ENCODE measurements at regions not wholly inside any gene's neighbourhood (a gene's known extent, or its start where the extent isn't known, plus 50 kb on each side); places are given as distances from the start of the nearest gene placed in this dataset.

DNA sequence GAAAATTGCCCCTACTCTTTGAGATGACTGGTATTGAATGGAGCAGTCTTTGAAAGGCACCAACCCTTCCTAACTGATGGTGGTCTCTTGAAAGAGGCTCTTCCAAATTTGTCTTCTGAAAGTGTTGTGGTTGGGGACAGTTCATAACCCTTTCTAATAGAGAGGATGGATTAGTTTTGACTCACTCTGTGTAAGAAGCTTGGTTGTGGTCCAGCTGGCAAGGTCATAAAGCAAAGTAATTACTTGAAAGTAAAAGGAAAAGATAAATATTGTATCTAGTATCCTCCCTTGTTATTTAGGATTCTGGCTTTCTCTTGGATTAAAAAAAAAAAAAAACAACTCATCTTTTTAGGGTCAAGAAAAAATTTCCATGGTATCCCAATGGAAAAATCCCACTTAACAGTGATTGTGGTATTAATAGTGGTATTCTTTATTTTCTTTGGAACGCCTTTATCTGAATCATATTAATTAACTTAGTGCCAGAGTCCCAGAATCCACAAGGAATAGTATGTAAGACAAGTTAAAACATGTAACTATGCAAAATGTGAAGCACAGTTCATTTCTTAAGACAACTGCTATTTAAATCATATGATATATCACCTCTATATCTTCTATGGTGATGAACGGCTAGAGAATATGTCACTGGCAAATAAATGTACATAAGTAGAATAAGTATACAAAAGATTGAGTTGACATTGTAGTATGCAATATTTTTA lies 469.3 kb upstream of the CDIN1 start:
- no peaks in the 10 kb centered on the region for H3K27me3 ChIP-seq (ENCODE audit: control insufficient read depth, insufficient read depth, low read length)
- H3K27ac ChIP-seq (ENCODE audit: low read length): no peak overlapping the region
- intact Hi-C loops (cut with micrococcal nuclease): loop anchor here (10.0 kb wide), 1 partner anchor 85 kb away; no protein-coding TSS in a partner anchor
- Mint-ChIP-seq H3K4me1 (no peaks in the 10 kb centered on the region), H3K27ac (no peak overlapping the region), H3K9me3 (peaks cover 4 to 8% of the 10 kb centered on the region in 2 donors), H3K4me3 (no peak overlapping the region), H3K27me3 (ENCODE audit: low read depth in 2 of 2) (no peaks in the 10 kb centered on the region), H3K36me3 (no peaks in the 10 kb centered on the region)
- TF ChIP-seq, protein P1, sequence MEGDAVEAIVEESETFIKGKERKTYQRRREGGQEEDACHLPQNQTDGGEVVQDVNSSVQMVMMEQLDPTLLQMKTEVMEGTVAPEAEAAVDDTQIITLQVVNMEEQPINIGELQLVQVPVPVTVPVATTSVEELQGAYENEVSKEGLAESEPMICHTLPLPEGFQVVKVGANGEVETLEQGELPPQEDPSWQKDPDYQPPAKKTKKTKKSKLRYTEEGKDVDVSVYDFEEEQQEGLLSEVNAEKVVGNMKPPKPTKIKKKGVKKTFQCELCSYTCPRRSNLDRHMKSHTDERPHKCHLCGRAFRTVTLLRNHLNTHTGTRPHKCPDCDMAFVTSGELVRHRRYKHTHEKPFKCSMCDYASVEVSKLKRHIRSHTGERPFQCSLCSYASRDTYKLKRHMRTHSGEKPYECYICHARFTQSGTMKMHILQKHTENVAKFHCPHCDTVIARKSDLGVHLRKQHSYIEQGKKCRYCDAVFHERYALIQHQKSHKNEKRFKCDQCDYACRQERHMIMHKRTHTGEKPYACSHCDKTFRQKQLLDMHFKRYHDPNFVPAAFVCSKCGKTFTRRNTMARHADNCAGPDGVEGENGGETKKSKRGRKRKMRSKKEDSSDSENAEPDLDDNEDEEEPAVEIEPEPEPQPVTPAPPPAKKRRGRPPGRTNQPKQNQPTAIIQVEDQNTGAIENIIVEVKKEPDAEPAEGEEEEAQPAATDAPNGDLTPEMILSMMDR (IDR thresholded peaks at IDR 0.05): no peak
- H3K9me3 ChIP-seq (ENCODE audit: control insufficient read depth, insufficient read depth, low read length): no peaks in the 10 kb centered on the region
- H3K4me1 ChIP-seq (ENCODE audit: control insufficient read depth, insufficient read depth, low read length): no peaks in the 10 kb centered on the region
- H3K36me3 ChIP-seq (ENCODE audit: control insufficient read depth, insufficient read depth, low read length): no peaks in the 10 kb centered on the region
- no CpG with 5 or more reads among the region's 2 CpGs for WGBS (ENCODE audit: insufficient coverage)
- no peak for ATAC-seq
- DNase-seq: no peak
- no peak overlapping the region for H3K4me3 ChIP-seq (ENCODE audit: low read length)

DNA sequence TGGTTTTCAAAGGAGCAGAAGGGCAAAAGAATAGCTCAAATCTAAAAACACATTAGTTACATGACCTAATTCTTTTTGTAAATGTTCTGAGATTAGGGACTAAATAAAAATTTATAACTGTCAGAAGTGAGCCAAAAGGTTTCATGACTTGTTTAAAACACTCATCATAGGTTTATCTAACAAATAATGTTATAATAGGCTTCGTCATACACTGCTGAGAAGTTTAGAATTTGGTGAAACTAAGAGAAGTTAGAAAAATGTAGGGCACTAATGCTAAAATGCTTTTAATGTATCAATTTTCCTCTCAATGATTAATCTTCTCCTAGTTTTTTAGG lies 468.8 kb upstream of the CDIN1 start:
- intact Hi-C loops (cut with micrococcal nuclease): loop anchor here (10.0 kb wide), 1 partner anchor 86 kb away; no protein-coding TSS in a partner anchor
- no peaks in the 10 kb centered on the region for H3K27me3 Mint-ChIP-seq (ENCODE audit: low read depth in 2 of 2)

DNA sequence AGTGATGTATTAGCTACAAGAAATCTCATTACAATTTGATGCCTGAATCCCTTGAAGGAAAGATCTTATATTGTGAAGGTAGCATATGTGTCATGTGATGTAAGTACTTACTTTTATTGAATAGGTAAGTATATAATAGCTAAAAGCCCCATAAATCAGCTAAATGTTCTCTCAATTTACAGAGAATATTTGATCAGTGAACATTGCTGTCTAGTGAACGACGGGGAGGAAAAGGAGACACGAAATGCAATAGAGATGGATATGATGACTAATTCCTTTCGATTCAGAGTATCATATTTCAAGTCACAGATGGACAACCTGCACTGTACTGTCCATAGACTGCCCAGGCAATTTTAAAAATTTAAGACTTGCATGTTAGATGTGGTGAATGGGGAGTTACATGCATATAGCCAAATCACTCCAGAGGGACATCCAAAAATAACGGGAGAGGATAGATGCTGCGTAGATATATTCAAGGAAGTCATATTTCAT lies 462.1 kb upstream of the CDIN1 start:
- Mint-ChIP-seq H3K4me1 (no peaks in the 10 kb centered on the region), H3K27me3 (ENCODE audit: low read depth in 2 of 2) (no peaks in the 10 kb centered on the region), H3K36me3 (no peaks in the 10 kb centered on the region), H3K9me3 (peaks cover 9 to 14% of the 10 kb centered on the region in 2 donors), H3K4me3 (no peak overlapping the region), H3K27ac (no peak overlapping the region)
- WGBS (ENCODE audit: insufficient coverage): 96% methylated on average over 6 of the region's 6 CpGs
- TF ChIP-seq, protein P1 (IDR thresholded peaks at IDR 0.05): no peak
- H3K27ac ChIP-seq (ENCODE audit: low read length): no peak overlapping the region
- DNase-seq (no peak), ATAC-seq (no peak)
- no peaks in the 10 kb centered on the region for H3K4me1 ChIP-seq (ENCODE audit: control insufficient read depth, insufficient read depth, low read length)
- no peaks in the 10 kb centered on the region for H3K36me3 ChIP-seq (ENCODE audit: control insufficient read depth, insufficient read depth, low read length)
- intact Hi-C loops (cut with micrococcal nuclease): loop anchor here (10.0 kb wide), 1 partner anchor 93 kb away; no protein-coding TSS in a partner anchor
- H3K27me3 ChIP-seq (ENCODE audit: control insufficient read depth, insufficient read depth, low read length): no peaks in the 10 kb centered on the region
- H3K4me3 ChIP-seq (ENCODE audit: low read length): no peak overlapping the region
- no peaks in the 10 kb centered on the region for H3K9me3 ChIP-seq (ENCODE audit: control insufficient read depth, insufficient read depth, low read length)

More for the DNA sequence above, 468.8 kb upstream of the CDIN1 start:
- no peaks in the 10 kb centered on the region for H3K36me3 ChIP-seq (ENCODE audit: control insufficient read depth, insufficient read depth, low read length)
- Mint-ChIP-seq H3K27ac (no peak overlapping the region), H3K4me3 (no peak overlapping the region), H3K36me3 (no peaks in the 10 kb centered on the region), H3K4me1 (no peaks in the 10 kb centered on the region), H3K9me3 (peaks cover 7 to 10% of the 10 kb centered on the region in 2 donors)
- DNase-seq (no peak), ATAC-seq (no peak)
- no peaks in the 10 kb centered on the region for H3K9me3 ChIP-seq (ENCODE audit: control insufficient read depth, insufficient read depth, low read length)
- WGBS (ENCODE audit: insufficient coverage): no CpG with 5 or more reads among the region's 1 CpG
- H3K4me3 ChIP-seq (ENCODE audit: low read length): no peak overlapping the region
- TF ChIP-seq, protein P1 (IDR thresholded peaks at IDR 0.05): no peak
- no peak overlapping the region for H3K27ac ChIP-seq (ENCODE audit: low read length)
- H3K4me1 ChIP-seq (ENCODE audit: control insufficient read depth, insufficient read depth, low read length): no peaks in the 10 kb centered on the region
- no peaks in the 10 kb centered on the region for H3K27me3 ChIP-seq (ENCODE audit: control insufficient read depth, insufficient read depth, low read length)

DNA sequence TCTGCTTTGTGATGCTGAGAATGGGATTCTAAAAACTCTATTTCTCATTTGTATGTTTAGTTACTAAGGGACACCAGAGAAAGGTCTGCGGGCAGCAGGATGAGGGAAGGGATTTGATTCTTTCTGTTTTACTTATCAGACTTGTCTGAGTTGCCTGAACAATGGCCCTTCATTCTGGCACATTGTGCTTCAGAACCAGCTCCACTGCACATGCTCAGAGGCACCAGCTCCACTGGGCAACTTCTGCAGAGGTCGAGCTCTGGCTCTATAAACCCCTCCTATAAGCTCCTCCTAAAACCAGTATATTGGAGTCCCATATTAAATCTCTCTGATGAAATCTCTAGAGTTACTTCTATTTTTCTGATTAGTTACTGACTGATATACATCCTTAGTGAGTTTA lies 453.2 kb upstream of the CDIN1 start:
- H3K27ac ChIP-seq (ENCODE audit: low read length): no peak overlapping the region
- intact Hi-C loops (cut with micrococcal nuclease): no loop called here
- TF ChIP-seq, protein P1 (IDR thresholded peaks at IDR 0.05): no peak
- no peak overlapping the region for H3K4me3 ChIP-seq (ENCODE audit: low read length)
- Mint-ChIP-seq H3K36me3 (no peaks in the 10 kb centered on the region), H3K27ac (no peak overlapping the region), H3K4me3 (no peak overlapping the region), H3K9me3 (peaks cover 8 to 9% of the 10 kb centered on the region in 2 donors), H3K4me1 (no peaks in the 10 kb centered on the region), H3K27me3 (ENCODE audit: low read depth in 2 of 2) (no peaks in the 10 kb centered on the region)
- no peaks in the 10 kb centered on the region for H3K36me3 ChIP-seq (ENCODE audit: control insufficient read depth, insufficient read depth, low read length)
- no peaks in the 10 kb centered on the region for H3K4me1 ChIP-seq (ENCODE audit: control insufficient read depth, insufficient read depth, low read length)
- ATAC-seq (no peak), DNase-seq (no peak)
- H3K27me3 ChIP-seq (ENCODE audit: control insufficient read depth, insufficient read depth, low read length): no peaks in the 10 kb centered on the region
- H3K9me3 ChIP-seq (ENCODE audit: control insufficient read depth, insufficient read depth, low read length): no peaks in the 10 kb centered on the region
- WGBS (ENCODE audit: insufficient coverage): 70% methylated on average over 2 of the region's 2 CpGs

All from natural killer cell (primary cell).